HG02943 (cell line): ENCODE measurements at regions not wholly inside any gene's neighbourhood (a gene's known extent, or its start where the extent isn't known, plus 50 kb on each side); places are given as distances from the start of the nearest gene placed in this dataset.
"Not testable (repeated sequence)": the region's sequence is repeated elsewhere in the genome, so short reads cannot be mapped to it uniquely, and the experiment has no call there.

ENCODE experiments used
- ATAC-seq: cut with Tn5 transposase; IDR thresholded peaks from one replicate; pipeline ENCODE4 v1.9.1; 2021; ENCODE audit warnings: mild to moderate bottlenecking, low read depth, moderate library complexity; ENCODE audit not compliant: unreplicated experiment

- not testable (repeated sequence) for ATAC-seq
Observed at GRCh38 chr9:61817127-61817705, 627.4 kb downstream of the SPATA31A7 start.

GRCh38 chr9:61853624-61854259 is 663.9 kb downstream of the SPATA31A7 start:
- ATAC-seq, result peak; percentile 71

- not testable (repeated sequence) for ATAC-seq
Observed at GRCh38 chr9:61854260-61854640, 664.4 kb downstream of the SPATA31A7 start.

- not testable (repeated sequence) for ATAC-seq
Observed at GRCh38 chr9:61856283-61856682, 666.4 kb downstream of the SPATA31A7 start.

GRCh38 chr9:61856858-61857453 is 667.1 kb downstream of the SPATA31A7 start:
- not testable (repeated sequence) for ATAC-seq

GRCh38 chr9:61857709-61858351 is 668.0 kb downstream of the SPATA31A7 start:
- ATAC-seq, result peak; percentile 87

- not testable (repeated sequence) for ATAC-seq
Observed at GRCh38 chr9:61862431-61862971, 672.7 kb downstream of the SPATA31A7 start.

GRCh38 chr9:61864463-61864862 is 674.6 kb downstream of the SPATA31A7 start:
- not testable (repeated sequence) for ATAC-seq

GRCh38 chr9:61868965-61869364 is 679.1 kb downstream of the SPATA31A7 start:
- ATAC-seq, result not testable (repeated sequence)

- ATAC-seq, result not testable (repeated sequence)
Observed at GRCh38 chr9:61872329-61872728, 682.5 kb downstream of the SPATA31A7 start.
